ENCODE measurements at regions not wholly inside any gene's neighbourhood (a gene's known extent, or its start where the extent isn't known, plus 50 kb on each side); places are given as distances from the start of the nearest gene placed in this dataset.

DNA sequence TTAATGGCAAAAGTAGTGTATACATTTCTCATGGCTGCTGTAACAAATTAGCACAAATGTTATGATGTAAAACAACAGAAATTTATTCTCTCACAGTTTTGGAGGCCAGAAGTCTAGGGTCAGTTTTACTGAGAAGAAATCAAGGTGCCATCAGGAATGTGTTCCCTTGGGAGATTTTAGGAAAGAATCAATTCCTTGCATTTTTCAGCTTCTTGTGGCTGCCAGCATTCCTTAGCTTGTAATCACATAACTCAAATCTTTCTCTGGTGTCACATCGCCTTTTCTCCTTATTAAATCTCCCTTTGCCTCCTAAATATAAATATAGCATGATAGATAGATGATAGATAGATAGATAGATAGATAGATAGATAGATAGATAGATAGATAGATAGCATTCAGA is 307.0 kb upstream of the REG3G start:
- TF ChIP-seq, protein P1, sequence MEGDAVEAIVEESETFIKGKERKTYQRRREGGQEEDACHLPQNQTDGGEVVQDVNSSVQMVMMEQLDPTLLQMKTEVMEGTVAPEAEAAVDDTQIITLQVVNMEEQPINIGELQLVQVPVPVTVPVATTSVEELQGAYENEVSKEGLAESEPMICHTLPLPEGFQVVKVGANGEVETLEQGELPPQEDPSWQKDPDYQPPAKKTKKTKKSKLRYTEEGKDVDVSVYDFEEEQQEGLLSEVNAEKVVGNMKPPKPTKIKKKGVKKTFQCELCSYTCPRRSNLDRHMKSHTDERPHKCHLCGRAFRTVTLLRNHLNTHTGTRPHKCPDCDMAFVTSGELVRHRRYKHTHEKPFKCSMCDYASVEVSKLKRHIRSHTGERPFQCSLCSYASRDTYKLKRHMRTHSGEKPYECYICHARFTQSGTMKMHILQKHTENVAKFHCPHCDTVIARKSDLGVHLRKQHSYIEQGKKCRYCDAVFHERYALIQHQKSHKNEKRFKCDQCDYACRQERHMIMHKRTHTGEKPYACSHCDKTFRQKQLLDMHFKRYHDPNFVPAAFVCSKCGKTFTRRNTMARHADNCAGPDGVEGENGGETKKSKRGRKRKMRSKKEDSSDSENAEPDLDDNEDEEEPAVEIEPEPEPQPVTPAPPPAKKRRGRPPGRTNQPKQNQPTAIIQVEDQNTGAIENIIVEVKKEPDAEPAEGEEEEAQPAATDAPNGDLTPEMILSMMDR (conservative IDR thresholded peaks at IDR 0.05; ENCODE audit: low read depth, low read length): no peak
- TF ChIP-seq EZH2 (IDR thresholded peaks at IDR 0.05; ENCODE audit: borderline replicate concordance, low read depth, low read length, poor library complexity, severe bottlenecking): no peak

Measured in A673 (cell line).